Liver (tissue), 8 donors: ENCODE measurements at regions not wholly inside any gene's neighbourhood (a gene's known extent, or its start where the extent isn't known, plus 50 kb on each side); places are given as distances from the start of the nearest gene placed in this dataset.

Experiments
- DNase-seq: peaks from one replicate; pipeline ENCODE4 v3.0.0-alpha.2; 2017; ENCODE audit warnings: low spot score
- H3K27ac ChIP-seq, 2 donors: one replicate each; pipeline ENCODE4 v1.7.0; 2013; ENCODE audit warnings: inconsistent platforms in 2 of 2, low read length in 2 of 2, control low read depth in 1 of 2, low read depth in 1 of 2, mild to moderate bottlenecking in 1 of 2
- H3K27me3 ChIP-seq, 4 donors: one replicate each; pipeline versions ENCODE4 v1.6.1 to v1.7.0; 2013; ENCODE audit warnings: low read length in 3 of 4, inconsistent platforms in 1 of 4, mild to moderate bottlenecking in 1 of 4, moderate library complexity in 1 of 4; ENCODE audit not compliant: control insufficient read depth in 4 of 4, insufficient read depth in 4 of 4
- H3K36me3 ChIP-seq, 4 donors: one replicate each; pipeline versions ENCODE4 v1.6.1 to v1.7.0; 2013; ENCODE audit warnings: low read length in 3 of 4, mild to moderate bottlenecking in 3 of 4, low read depth in 1 of 4, moderate library complexity in 1 of 4; ENCODE audit not compliant: control insufficient read depth in 4 of 4, insufficient read depth in 3 of 4
- H3K4me1 ChIP-seq, 4 donors: one replicate each; pipeline versions ENCODE4 v1.6.1 to v1.7.0; 2013; ENCODE audit warnings: low read length in 3 of 4, mild to moderate bottlenecking in 3 of 4, moderate library complexity in 1 of 4; ENCODE audit not compliant: control insufficient read depth in 4 of 4, insufficient read depth in 4 of 4
- H3K4me3 ChIP-seq, 3 donors: one replicate each; pipeline versions ENCODE4 v1.6.1 to v1.7.0; 2013; ENCODE audit warnings: low read length in 3 of 3, control low read depth in 1 of 3, low read depth in 1 of 3, mild to moderate bottlenecking in 1 of 3
- H3K9ac ChIP-seq, 2 donors: one replicate each; pipeline ENCODE4 v1.7.0; 2013; ENCODE audit warnings: low read length in 2 of 2, mild to moderate bottlenecking in 2 of 2, moderate library complexity in 2 of 2, control low read depth in 1 of 2, low read depth in 1 of 2
- H3K9me3 ChIP-seq, 4 donors: one replicate each; pipeline versions ENCODE4 v1.6.1 to v1.7.0; 2013; ENCODE audit warnings: low read length in 3 of 4; ENCODE audit not compliant: control insufficient read depth in 4 of 4
- EGR1 ChIP-seq, 2 donors: IDR thresholded peaks; 2 replicates each; pipeline ENCODE4 v1.6.1; 2016 to 2018; ENCODE audit warnings: antibody characterized with exemption in 2 of 2, low read depth in 2 of 2
- FOXA1 ChIP-seq: IDR thresholded peaks from 2 replicates; pipeline ENCODE4 v1.6.1; 2016; ENCODE audit warnings: antibody characterized with exemption
- FOXA2 ChIP-seq: IDR thresholded peaks from 2 replicates; pipeline ENCODE4 v1.6.1; 2016; ENCODE audit warnings: antibody characterized with exemption
- GABPA ChIP-seq, 2 donors: IDR thresholded peaks in 1 of 2; conservative IDR thresholded peaks in 1 of 2; 2 replicates each; pipeline ENCODE4 v1.6.1; 2016; ENCODE audit warnings: antibody characterized with exemption in 2 of 2, mild to moderate bottlenecking in 1 of 2, moderate library complexity in 1 of 2
- HNF4A ChIP-seq, 2 donors: conservative IDR thresholded peaks; 2 replicates each; pipeline ENCODE4 v1.6.1; 2016; ENCODE audit warnings: antibody characterized with exemption in 2 of 2, mild to moderate bottlenecking in 2 of 2
- HNF4G ChIP-seq: IDR thresholded peaks from 2 replicates; pipeline ENCODE4 v1.6.1; 2016; ENCODE audit warnings: antibody characterized with exemption
- JUND ChIP-seq, 2 donors: IDR thresholded peaks; 2 replicates each; pipeline ENCODE4 v1.6.1; 2016; ENCODE audit warnings: antibody characterized with exemption in 2 of 2
- NR2F2 ChIP-seq: IDR thresholded peaks from 2 replicates; pipeline ENCODE4 v1.6.1; 2016; ENCODE audit warnings: antibody characterized with exemption
- RAD21 ChIP-seq, 2 donors: IDR thresholded peaks; 2 replicates each; pipeline ENCODE4 v1.6.1; 2016; ENCODE audit warnings: antibody characterized with exemption in 2 of 2, mild to moderate bottlenecking in 2 of 2
- RXRA ChIP-seq, 2 donors: IDR thresholded peaks; 2 replicates each; pipeline ENCODE4 v1.6.1; 2017 to 2018; ENCODE audit warnings: antibody characterized with exemption in 2 of 2, mild to moderate bottlenecking in 1 of 2
- SP1 ChIP-seq: IDR thresholded peaks from 2 replicates; pipeline ENCODE4 v1.6.1; 2018; ENCODE audit warnings: antibody characterized with exemption, mild to moderate bottlenecking
- TAF1 ChIP-seq: conservative IDR thresholded peaks from 2 replicates; pipeline ENCODE4 v1.6.1; 2016; ENCODE audit warnings: antibody characterized with exemption, mild to moderate bottlenecking
- YY1 ChIP-seq: IDR thresholded peaks from 2 replicates; pipeline ENCODE4 v1.6.1; 2016; ENCODE audit warnings: antibody characterized with exemption, mild to moderate bottlenecking
- WGBS: extraction: QIAGEN DNeasy Blood & Tissue Kit; methylation state at CpG from one replicate; pipeline ENCODE4 v1.1.7; 2013; 5-methylcytosine and 5-hydroxymethylcytosine counted together
- TF ChIP-seq, protein P1 (sequence below): IDR thresholded peaks from 2 replicates; pipeline ENCODE4 v1.6.1; 2016; ENCODE audit warnings: antibody characterized with exemption
- TF ChIP-seq, protein P2 (sequence below): fragments of 150-350 bp; IDR thresholded peaks from 2 replicates; pipeline ENCODE4 v1.5.1; 2017; ENCODE audit warnings: improper control_type of control experiment, low read depth, low read length; ENCODE audit not compliant: missing input control
- TF ChIP-seq, protein P3 (sequence below): IDR thresholded peaks from 2 replicates; pipeline ENCODE4 v1.6.1; 2016; ENCODE audit warnings: antibody characterized with exemption, mild to moderate bottlenecking
- TF ChIP-seq, protein P4 (sequence below): IDR thresholded peaks from 2 replicates; pipeline ENCODE4 v1.6.1; 2016; ENCODE audit warnings: antibody characterized with exemption
- TF ChIP-seq, protein P5 (sequence below): IDR thresholded peaks from 2 replicates; pipeline ENCODE4 v1.6.1; 2016; ENCODE audit warnings: antibody characterized with exemption
- donor health status: healthy.
- donor health status: healthy.
- donor health status: healthy.
- donor health status: healthy.
- donor health status: healthy.

DNA sequence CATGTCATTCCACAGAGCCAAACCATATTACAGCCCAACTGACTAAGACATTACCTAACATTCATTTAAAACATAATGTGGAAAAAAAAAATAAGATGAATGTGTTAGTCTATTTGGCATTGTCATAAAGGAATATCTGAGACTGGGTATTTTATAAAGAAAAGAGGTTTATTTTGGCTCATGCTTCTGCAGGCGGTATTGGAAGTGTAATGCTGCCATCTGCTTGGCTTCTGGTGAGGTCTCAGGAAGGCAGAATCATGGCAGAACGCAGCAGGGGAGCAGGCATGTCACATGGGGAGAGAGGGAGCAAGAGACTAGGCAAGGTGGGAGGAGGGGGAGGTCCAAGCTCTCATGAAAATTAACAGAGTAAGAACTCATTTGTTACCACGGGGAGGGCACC lies 504.8 kb upstream of the LRATD1 start:
- Histone ChIP-seq H3K27ac (no peak overlapping the region), H3K9ac (no peak overlapping the region), H3K4me1 (no peaks in the 10 kb centered on the region), H3K27me3 (peaks cover 0 to 3% (median 0%) of the 10 kb centered on the region in 4 donors), H3K9me3 (peaks cover 0 to 2% (median under 1%) of the 10 kb centered on the region in 4 donors), H3K36me3 (no peaks in the 10 kb centered on the region), H3K4me3 (no peak overlapping the region)
- TF ChIP-seq, protein P1, sequence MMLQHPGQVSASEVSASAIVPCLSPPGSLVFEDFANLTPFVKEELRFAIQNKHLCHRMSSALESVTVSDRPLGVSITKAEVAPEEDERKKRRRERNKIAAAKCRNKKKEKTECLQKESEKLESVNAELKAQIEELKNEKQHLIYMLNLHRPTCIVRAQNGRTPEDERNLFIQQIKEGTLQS = no peak
- TF ChIP-seq, protein P2, sequence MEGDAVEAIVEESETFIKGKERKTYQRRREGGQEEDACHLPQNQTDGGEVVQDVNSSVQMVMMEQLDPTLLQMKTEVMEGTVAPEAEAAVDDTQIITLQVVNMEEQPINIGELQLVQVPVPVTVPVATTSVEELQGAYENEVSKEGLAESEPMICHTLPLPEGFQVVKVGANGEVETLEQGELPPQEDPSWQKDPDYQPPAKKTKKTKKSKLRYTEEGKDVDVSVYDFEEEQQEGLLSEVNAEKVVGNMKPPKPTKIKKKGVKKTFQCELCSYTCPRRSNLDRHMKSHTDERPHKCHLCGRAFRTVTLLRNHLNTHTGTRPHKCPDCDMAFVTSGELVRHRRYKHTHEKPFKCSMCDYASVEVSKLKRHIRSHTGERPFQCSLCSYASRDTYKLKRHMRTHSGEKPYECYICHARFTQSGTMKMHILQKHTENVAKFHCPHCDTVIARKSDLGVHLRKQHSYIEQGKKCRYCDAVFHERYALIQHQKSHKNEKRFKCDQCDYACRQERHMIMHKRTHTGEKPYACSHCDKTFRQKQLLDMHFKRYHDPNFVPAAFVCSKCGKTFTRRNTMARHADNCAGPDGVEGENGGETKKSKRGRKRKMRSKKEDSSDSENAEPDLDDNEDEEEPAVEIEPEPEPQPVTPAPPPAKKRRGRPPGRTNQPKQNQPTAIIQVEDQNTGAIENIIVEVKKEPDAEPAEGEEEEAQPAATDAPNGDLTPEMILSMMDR = no peak
- no peak for TF ChIP-seq FOXA2
- no peak for TF ChIP-seq TAF1
- TF ChIP-seq RXRA (IDR thresholded peaks at IDR 0.05) = no peak
- TF ChIP-seq, protein P3, sequence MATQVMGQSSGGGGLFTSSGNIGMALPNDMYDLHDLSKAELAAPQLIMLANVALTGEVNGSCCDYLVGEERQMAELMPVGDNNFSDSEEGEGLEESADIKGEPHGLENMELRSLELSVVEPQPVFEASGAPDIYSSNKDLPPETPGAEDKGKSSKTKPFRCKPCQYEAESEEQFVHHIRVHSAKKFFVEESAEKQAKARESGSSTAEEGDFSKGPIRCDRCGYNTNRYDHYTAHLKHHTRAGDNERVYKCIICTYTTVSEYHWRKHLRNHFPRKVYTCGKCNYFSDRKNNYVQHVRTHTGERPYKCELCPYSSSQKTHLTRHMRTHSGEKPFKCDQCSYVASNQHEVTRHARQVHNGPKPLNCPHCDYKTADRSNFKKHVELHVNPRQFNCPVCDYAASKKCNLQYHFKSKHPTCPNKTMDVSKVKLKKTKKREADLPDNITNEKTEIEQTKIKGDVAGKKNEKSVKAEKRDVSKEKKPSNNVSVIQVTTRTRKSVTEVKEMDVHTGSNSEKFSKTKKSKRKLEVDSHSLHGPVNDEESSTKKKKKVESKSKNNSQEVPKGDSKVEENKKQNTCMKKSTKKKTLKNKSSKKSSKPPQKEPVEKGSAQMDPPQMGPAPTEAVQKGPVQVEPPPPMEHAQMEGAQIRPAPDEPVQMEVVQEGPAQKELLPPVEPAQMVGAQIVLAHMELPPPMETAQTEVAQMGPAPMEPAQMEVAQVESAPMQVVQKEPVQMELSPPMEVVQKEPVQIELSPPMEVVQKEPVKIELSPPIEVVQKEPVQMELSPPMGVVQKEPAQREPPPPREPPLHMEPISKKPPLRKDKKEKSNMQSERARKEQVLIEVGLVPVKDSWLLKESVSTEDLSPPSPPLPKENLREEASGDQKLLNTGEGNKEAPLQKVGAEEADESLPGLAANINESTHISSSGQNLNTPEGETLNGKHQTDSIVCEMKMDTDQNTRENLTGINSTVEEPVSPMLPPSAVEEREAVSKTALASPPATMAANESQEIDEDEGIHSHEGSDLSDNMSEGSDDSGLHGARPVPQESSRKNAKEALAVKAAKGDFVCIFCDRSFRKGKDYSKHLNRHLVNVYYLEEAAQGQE = no peak
- TF ChIP-seq SP1 = no peak
- TF ChIP-seq GABPA (IDR thresholded peaks at IDR 0.05 in 1 of 2, conservative IDR thresholded peaks at IDR 0.05 in 1 of 2) = no peak
- no peak for TF ChIP-seq EGR1 (IDR thresholded peaks at IDR 0.05; ENCODE audit: low read depth in 2 of 2)
- no peak for TF ChIP-seq HNF4A (conservative IDR thresholded peaks at IDR 0.05)
- WGBS = 64% methylated on average over 3 of the region's 3 CpGs
- DNase-seq = no peak

DNA sequence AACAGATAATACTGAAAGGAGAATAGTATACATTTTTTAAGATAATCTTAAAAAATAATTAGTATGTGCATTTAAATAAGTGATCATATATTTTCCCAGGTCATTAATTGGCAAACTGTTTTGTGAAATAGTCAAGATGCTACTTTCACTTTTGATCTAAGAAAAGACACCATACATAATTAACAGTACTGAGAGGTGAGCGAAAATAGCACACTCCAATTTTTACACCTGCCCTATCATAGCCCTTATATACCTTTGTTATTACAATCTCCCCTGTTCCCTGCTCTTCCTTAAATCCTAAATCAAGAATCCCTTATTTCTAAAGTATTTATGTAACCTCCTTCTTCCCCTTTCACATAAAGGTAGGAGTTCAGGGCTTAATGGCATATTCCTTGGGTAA lies 500.1 kb upstream of the LRATD1 start:
- H3K36me3 ChIP-seq = no peaks in the 10 kb centered on the region
- no peak overlapping the region for H3K27ac ChIP-seq
- TF ChIP-seq, protein P1 = no peak
- TF ChIP-seq, protein P4, sequence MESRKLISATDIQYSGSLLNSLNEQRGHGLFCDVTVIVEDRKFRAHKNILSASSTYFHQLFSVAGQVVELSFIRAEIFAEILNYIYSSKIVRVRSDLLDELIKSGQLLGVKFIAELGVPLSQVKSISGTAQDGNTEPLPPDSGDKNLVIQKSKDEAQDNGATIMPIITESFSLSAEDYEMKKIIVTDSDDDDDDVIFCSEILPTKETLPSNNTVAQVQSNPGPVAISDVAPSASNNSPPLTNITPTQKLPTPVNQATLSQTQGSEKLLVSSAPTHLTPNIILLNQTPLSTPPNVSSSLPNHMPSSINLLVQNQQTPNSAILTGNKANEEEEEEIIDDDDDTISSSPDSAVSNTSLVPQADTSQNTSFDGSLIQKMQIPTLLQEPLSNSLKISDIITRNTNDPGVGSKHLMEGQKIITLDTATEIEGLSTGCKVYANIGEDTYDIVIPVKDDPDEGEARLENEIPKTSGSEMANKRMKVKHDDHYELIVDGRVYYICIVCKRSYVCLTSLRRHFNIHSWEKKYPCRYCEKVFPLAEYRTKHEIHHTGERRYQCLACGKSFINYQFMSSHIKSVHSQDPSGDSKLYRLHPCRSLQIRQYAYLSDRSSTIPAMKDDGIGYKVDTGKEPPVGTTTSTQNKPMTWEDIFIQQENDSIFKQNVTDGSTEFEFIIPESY = no peak
- no peak for TF ChIP-seq RAD21 (IDR thresholded peaks at IDR 0.05)
- no peak for TF ChIP-seq HNF4A (conservative IDR thresholded peaks at IDR 0.05)
- TF ChIP-seq NR2F2 = no peak
- TF ChIP-seq FOXA1 = no peak
- TF ChIP-seq, protein P5, sequence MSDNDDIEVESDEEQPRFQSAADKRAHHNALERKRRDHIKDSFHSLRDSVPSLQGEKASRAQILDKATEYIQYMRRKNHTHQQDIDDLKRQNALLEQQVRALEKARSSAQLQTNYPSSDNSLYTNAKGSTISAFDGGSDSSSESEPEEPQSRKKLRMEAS = no peak
- TF ChIP-seq YY1 = no peak
- no peak for TF ChIP-seq JUND (IDR thresholded peaks at IDR 0.05)
- TF ChIP-seq FOXA2 = no peak
- no peak for TF ChIP-seq EGR1 (IDR thresholded peaks at IDR 0.05; ENCODE audit: low read depth in 2 of 2)
- TF ChIP-seq, protein P2 = no peak
- no peak for TF ChIP-seq GABPA (IDR thresholded peaks at IDR 0.05 in 1 of 2, conservative IDR thresholded peaks at IDR 0.05 in 1 of 2)
- no peak for TF ChIP-seq RXRA (IDR thresholded peaks at IDR 0.05)
- TF ChIP-seq HNF4G = no peak
- no peak for TF ChIP-seq SP1
- 80% methylated on average over 1 of the region's 1 CpG for WGBS
- DNase-seq = no peak
- no peak overlapping the region for H3K4me3 ChIP-seq
- peaks cover 0 to 2% (median under 1%) of the 10 kb centered on the region in 4 donors for H3K9me3 ChIP-seq
- H3K9ac ChIP-seq = no peak overlapping the region
- no peaks in the 10 kb centered on the region for H3K4me1 ChIP-seq
- H3K27me3 ChIP-seq = peaks cover 0 to 3% (median 0%) of the 10 kb centered on the region in 4 donors
